ENCODE measurements at regions not wholly inside any gene's neighbourhood (a gene's known extent, or its start where the extent isn't known, plus 50 kb on each side); places are given as distances from the start of the nearest gene placed in this dataset.

- no peak for DNase-seq
- Histone ChIP-seq H3K27me3 (no peaks in the 10 kb centered on the region), H3K36me3 (no peaks in the 10 kb centered on the region), H3K4me1 (no peaks in the 10 kb centered on the region), H3K4me3 (no peak overlapping the region), H3K9me3 (no peaks in the 10 kb centered on the region), H3K27ac (no peak overlapping the region)
- TF ChIP-seq CTCF (IDR thresholded peaks at IDR 0.05): no peak
- TF ChIP-seq POLR2A (IDR thresholded peaks at IDR 0.05): no peak
Measured at GRCh38 chr16:73355981-73356380, 308.1 kb upstream of the ZFHX3 start.

GRCh38 chr16:73354434-73354833 is 306.5 kb upstream of the ZFHX3 start:
- H3K9me3 ChIP-seq: no peaks in the 10 kb centered on the region
- DNase-seq: no peak
- H3K4me3 ChIP-seq: no peak overlapping the region
- H3K36me3 ChIP-seq: no peaks in the 10 kb centered on the region
- no peak for TF ChIP-seq POLR2A (IDR thresholded peaks at IDR 0.05)
- TF ChIP-seq CTCF (IDR thresholded peaks at IDR 0.05): no peak
- H3K27me3 ChIP-seq: no peaks in the 10 kb centered on the region
- no peaks in the 10 kb centered on the region for H3K4me1 ChIP-seq
- no peak overlapping the region for H3K27ac ChIP-seq

- no peaks in the 10 kb centered on the region for H3K4me1 ChIP-seq
- no peak for DNase-seq
Measured at GRCh38 chr16:73350707-73351452, 303.0 kb upstream of the ZFHX3 start.

GRCh38 chr16:73347500-73348375 is 299.8 kb upstream of the ZFHX3 start:
- no peaks in the 10 kb centered on the region for H3K36me3 ChIP-seq
- no peak overlapping the region for H3K4me3 ChIP-seq
- no peak for TF ChIP-seq POLR2A (IDR thresholded peaks at IDR 0.05)
- no peak for TF ChIP-seq CTCF (IDR thresholded peaks at IDR 0.05)
- H3K27ac ChIP-seq: no peak overlapping the region
- DNase-seq: no peak
- no peaks in the 10 kb centered on the region for H3K9me3 ChIP-seq
- H3K4me1 ChIP-seq: no peaks in the 10 kb centered on the region
- no peaks in the 10 kb centered on the region for H3K27me3 ChIP-seq

More at GRCh38 chr16:73350707-73351452, 303.0 kb upstream of the ZFHX3 start:
- Histone ChIP-seq H3K36me3 (no peaks in the 10 kb centered on the region), H3K9me3 (no peaks in the 10 kb centered on the region), H3K4me3 (no peak overlapping the region), H3K27ac (no peak overlapping the region), H3K27me3 (no peaks in the 10 kb centered on the region)
- TF ChIP-seq CTCF (IDR thresholded peaks at IDR 0.05) (no peak), POLR2A (IDR thresholded peaks at IDR 0.05) (no peak)

- no peak for DNase-seq
- H3K27me3 ChIP-seq: no peaks in the 10 kb centered on the region
- H3K36me3 ChIP-seq: no peaks in the 10 kb centered on the region
- no peaks in the 10 kb centered on the region for H3K4me1 ChIP-seq
- no peaks in the 10 kb centered on the region for H3K9me3 ChIP-seq
- TF ChIP-seq POLR2A (IDR thresholded peaks at IDR 0.05) (no peak), CTCF (IDR thresholded peaks at IDR 0.05) (no peak)
- no peak overlapping the region for H3K4me3 ChIP-seq
- H3K27ac ChIP-seq: no peak overlapping the region
Measured at GRCh38 chr16:73339821-73340220, 291.9 kb upstream of the ZFHX3 start.
